Prostate gland (tissue), 2 donors: ENCODE measurements at regions not wholly inside any gene's neighbourhood (a gene's known extent, or its start where the extent isn't known, plus 50 kb on each side); places are given as distances from the start of the nearest gene placed in this dataset.

Experiments
- CTCF ChIP-seq, 4 experiments: fragments of 200-600 bp in 2 of 4; fragments of 450-650 bp in 2 of 4; sonication (generic) in 2 of 4; IDR thresholded peaks; 1 replicate in 3 of 4; 2 replicates in 1 of 4; pipeline ENCODE4 v1.5.1; 2016 to 2019; ENCODE audit warnings: antibody characterized with exemption in 4 of 4, mild to moderate bottlenecking in 2 of 4, moderate library complexity in 2 of 4
- POLR2A ChIP-seq: fragments of 450-650 bp; IDR thresholded peaks from one replicate; pipeline ENCODE4 v1.6.1; 2016; ENCODE audit warnings: antibody characterized with exemption, mild to moderate bottlenecking
- POLR2AphosphoS5 ChIP-seq: sonication (generic); formaldehyde crosslinking; IDR thresholded peaks from one replicate; pipeline ENCODE4 v1.6.1; 2017; ENCODE audit warnings: antibody characterized with exemption

GRCh38 chr5:155678371-155678770 lies 648.6 kb upstream of the SGCD start:
- TF ChIP-seq CTCF (IDR thresholded peaks at IDR 0.05) (no peak), POLR2A (no peak), POLR2AphosphoS5 (peak; percentile 55)
